Fibroblast of pulmonary artery (primary cell): ENCODE measurements at regions not wholly inside any gene's neighbourhood (a gene's known extent, or its start where the extent isn't known, plus 50 kb on each side); places are given as distances from the start of the nearest gene placed in this dataset.

Experiments used
- DNase-seq: peaks from one replicate; pipeline ENCODE4 v3.0.0-alpha.2; 2010; ENCODE audit warnings: low read depth
- H3K4me3 ChIP-seq: replicated peaks from 2 replicates; pipeline ENCODE4 v1.5.1; 2011; ENCODE audit warnings: low read depth, mild to moderate bottlenecking, control low read depth, low read length, moderate library complexity
- CTCF ChIP-seq: IDR thresholded peaks from 2 replicates; pipeline ENCODE4 v1.5.1; 2011; ENCODE audit warnings: mild to moderate bottlenecking, control low read depth, low read length, inconsistent platforms; ENCODE audit errors: missing control alignments

GRCh38 chr14:49997991-49998390 is 105.1 kb downstream of the ARF6 start:
- DNase-seq: no peak
- H3K4me3 ChIP-seq: no peak overlapping the region
- TF ChIP-seq CTCF: no peak

GRCh38 chr14:49999146-49999761 is 106.4 kb downstream of the ARF6 start:
- peak; percentile 71 for DNase-seq
- H3K4me3 ChIP-seq: no peak overlapping the region
- no peak for TF ChIP-seq CTCF

GRCh38 chr14:49999826-50000379 is 107.0 kb downstream of the ARF6 start:
- H3K4me3 ChIP-seq: no peak overlapping the region
- no peak for DNase-seq
- no peak for TF ChIP-seq CTCF

GRCh38 chr14:50000380-50001150 is 107.7 kb downstream of the ARF6 start:
- H3K4me3 ChIP-seq: no peak overlapping the region
- TF ChIP-seq CTCF: no peak
- DNase-seq: peak; percentile 73

GRCh38 chr14:50001151-50001998 is 108.5 kb downstream of the ARF6 start:
- no peak for TF ChIP-seq CTCF
- H3K4me3 ChIP-seq: no peak overlapping the region

GRCh38 chr14:50001999-50002925 is 109.4 kb downstream of the ARF6 start:
- H3K4me3 ChIP-seq: no peak overlapping the region
- DNase-seq: no peak
- TF ChIP-seq CTCF: no peak

More at GRCh38 chr14:50001151-50001998, 108.5 kb downstream of the ARF6 start:
- peak; percentile 70 for DNase-seq
